Right lobe of liver (tissue), 6 donors: ENCODE measurements at regions not wholly inside any gene's neighbourhood (a gene's known extent, or its start where the extent isn't known, plus 50 kb on each side); places are given as distances from the start of the nearest gene placed in this dataset.
A peak's percentile ranks its signal among the peaks of the same experiment; 100 is the strongest.
"Not testable (repeated sequence)": the region's sequence is repeated elsewhere in the genome, so short reads cannot be mapped to it uniquely, and the experiment has no call there.

Source experiments
- ATAC-seq, 4 donors: fragments of 200-7000 bp; cut with Tn5 transposase; one replicate each; pipeline ENCODE4 v1.9.1; 2020; ENCODE audit warnings: mild to moderate bottlenecking in 4 of 4, moderate library complexity in 4 of 4
- DNase-seq, 3 donors: peaks; one replicate each; pipeline ENCODE4 v3.0.0-alpha.2; 2020
- H3K27ac ChIP-seq, 3 donors: fragments of 200-600 bp; one replicate each; pipeline ENCODE4 v1.8.0; 2022
- H3K27me3 ChIP-seq, 2 donors: fragments of 200-600 bp; one replicate each; pipeline ENCODE4 v1.8.0; 2022
- H3K36me3 ChIP-seq, 4 donors: fragments of 200-600 bp; sonication (generic) in 1 of 4; one replicate each; pipeline versions ENCODE4 v1.5.1 to v1.8.0; 2017 to 2022; ENCODE audit warnings: control low read depth in 1 of 4
- H3K4me1 ChIP-seq, 4 donors: fragments of 200-600 bp; sonication (generic) in 1 of 4; one replicate each; pipeline versions ENCODE4 v1.5.1 to v1.8.0; 2017 to 2022; ENCODE audit warnings: control low read depth in 1 of 4
- H3K4me3 ChIP-seq, 3 donors: fragments of 200-600 bp; one replicate each; pipeline ENCODE4 v1.8.0; 2022
- H3K9me3 ChIP-seq, 4 donors: fragments of 200-600 bp; sonication (generic) in 1 of 4; one replicate each; pipeline versions ENCODE4 v1.5.1 to v1.8.0; 2017 to 2022; ENCODE audit warnings: control low read depth in 1 of 4
- CTCF ChIP-seq, 4 donors: fragments of 200-600 bp in 3 of 4; fragments of 450-650 bp in 1 of 4; IDR thresholded peaks; one replicate each; pipeline versions ENCODE4 v1.5.1 to v1.8.0; 2016 to 2022; ENCODE audit warnings: antibody characterized with exemption in 4 of 4, mild to moderate bottlenecking in 2 of 4
- POLR2A ChIP-seq: fragments of 450-650 bp; IDR thresholded peaks from one replicate; pipeline ENCODE4 v1.6.1; 2017; ENCODE audit warnings: antibody characterized with exemption, mild to moderate bottlenecking
- WGBS: methylation state at CpG from one replicate; pipeline ENCODE4 v1.1.6; 2018; ENCODE audit warnings: low coverage, low lambda C conversion rate; ENCODE audit not compliant: insufficient coverage; ENCODE audit errors: missing lambda C conversion rate; 5-methylcytosine and 5-hydroxymethylcytosine counted together
- intact Hi-C, 2 donors: fragments of 100-400 bp; cut with DNase I; formaldehyde crosslinking; loops; one replicate each; pipeline versions ENCODE4 v1.11.2 to v1.14.1; 2022
- donor health status: DM: no; HTN: yes; CAD: no.
- donor health status: DM: no; HTN: no; CAD: no.
- donor health status: DM: no; HTN: no; CAD: no.
- donor health status: DM: no; HTN: yes; CAD: no.
- donor health status: DM: no; HTN: yes; CAD: no.

GRCh38 chr11:69898123-69898522, 78.9 kb upstream of the FGF3 start:
- ATAC-seq (no peak), DNase-seq (no peak)
- H3K27ac ChIP-seq = no peak overlapping the region
- no peaks in the 10 kb centered on the region for H3K27me3 ChIP-seq
- WGBS = 69% methylated on average over 4 of the region's 4 CpGs
- H3K4me3 ChIP-seq = no peak overlapping the region
- no peak for TF ChIP-seq POLR2A
- TF ChIP-seq CTCF (IDR thresholded peaks at IDR 0.05) = no peak
- no peaks in the 10 kb centered on the region for H3K36me3 ChIP-seq
- H3K4me1 ChIP-seq = peaks cover 0 to 19% (median 5%) of the 10 kb centered on the region in 4 donors
- H3K9me3 ChIP-seq = no peaks in the 10 kb centered on the region
- intact Hi-C loops = no loop called here

DNA sequence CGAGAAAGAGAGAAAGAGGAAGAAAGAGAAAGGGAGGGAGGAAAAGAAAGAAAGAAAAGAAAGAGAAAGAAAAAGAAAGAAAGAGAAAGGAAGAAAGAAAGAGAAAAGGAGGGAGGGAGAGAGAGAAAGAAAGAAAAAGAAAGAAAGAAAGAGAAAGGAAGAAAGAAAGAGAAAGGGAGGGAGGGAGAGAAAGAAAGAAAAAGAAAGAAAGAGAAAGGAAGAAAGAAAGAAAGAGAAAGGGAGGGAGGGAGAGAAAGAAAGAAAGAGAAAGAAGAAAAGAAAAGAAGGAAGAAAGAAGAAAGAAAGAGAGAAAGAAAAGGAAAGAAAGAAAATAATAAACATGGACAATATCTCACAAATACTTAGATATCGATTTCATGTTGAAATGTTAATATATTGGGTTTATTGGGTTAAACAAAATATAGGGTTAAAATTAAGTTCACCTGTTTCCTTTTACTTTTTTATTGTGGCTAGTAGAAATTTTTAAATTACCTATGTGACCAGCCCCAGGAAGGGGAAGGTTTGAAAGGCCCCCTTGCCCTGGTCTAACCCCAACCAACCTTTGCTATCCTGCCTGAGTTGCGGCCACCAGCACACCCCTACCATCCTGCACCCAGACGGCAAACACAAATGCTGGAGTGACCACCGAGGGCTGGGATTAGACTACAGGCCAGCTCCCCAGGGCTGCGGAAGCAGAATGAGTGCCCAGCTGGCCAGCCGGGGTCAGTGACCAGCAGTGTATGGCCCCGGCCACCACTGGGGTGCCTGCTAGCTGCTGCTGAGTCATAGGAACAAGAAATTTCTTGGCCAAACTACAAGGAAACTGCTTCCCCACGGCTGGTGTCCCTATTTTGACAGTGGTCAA, 81.0 kb upstream of the FGF3 start:
- ATAC-seq = peak; percentile 95 to 99 (median 96)
- Histone ChIP-seq H3K4me1 (peaks cover 0 to 19% (median 5%) of the 10 kb centered on the region in 4 donors), H3K27ac (no peak overlapping the region), H3K9me3 (no peaks in the 10 kb centered on the region), H3K27me3 (no peaks in the 10 kb centered on the region), H3K4me3 (no peak overlapping the region), H3K36me3 (no peaks in the 10 kb centered on the region)
- 45% methylated on average over 3 of the region's 9 CpGs for WGBS
- peak; percentile 88 to 93 (median 89) for DNase-seq
- intact Hi-C loops = no loop called here
- no peak for TF ChIP-seq CTCF (IDR thresholded peaks at IDR 0.05)
- no peak for TF ChIP-seq POLR2A

DNA sequence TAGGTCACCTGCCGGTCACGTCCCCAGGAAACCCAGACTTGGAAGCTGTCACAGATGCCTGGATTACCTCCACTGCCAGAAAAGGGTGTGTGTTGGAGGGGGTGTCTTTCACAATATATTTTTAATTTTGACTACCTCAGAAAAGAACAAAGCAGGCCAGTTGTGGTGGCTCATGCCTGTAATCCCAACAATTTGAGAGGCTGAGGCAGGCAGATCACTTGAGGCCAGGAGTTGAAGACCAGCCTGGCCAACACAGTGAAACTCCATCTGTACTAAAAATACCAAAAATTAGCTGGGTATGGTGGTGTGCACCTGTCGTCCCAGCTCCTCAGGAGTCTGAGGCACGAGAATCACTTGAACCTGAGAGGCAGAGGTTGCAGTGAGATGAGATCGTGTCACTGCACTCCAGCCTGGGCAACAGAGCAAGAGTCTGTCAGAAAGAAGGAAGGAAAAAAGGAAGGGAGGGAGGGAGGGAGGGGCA, 81.6 kb upstream of the FGF3 start:
- H3K36me3 ChIP-seq, H3K9me3 ChIP-seq, H3K27ac ChIP-seq, H3K27me3 ChIP-seq, H3K4me3 ChIP-seq, ATAC-seq, intact Hi-C loops: not testable (repeated sequence)
- 10% methylated on average over 3 of the region's 5 CpGs for WGBS
- peaks cover 0 to 19% (median 5%) of the 10 kb centered on the region in 4 donors for H3K4me1 ChIP-seq
- peak in 1 of 3 donors; percentile 19 for DNase-seq

GRCh38 chr11:69902337-69902736, 83.1 kb upstream of the FGF3 start:
- H3K9me3 ChIP-seq = no peaks in the 10 kb centered on the region
- H3K27me3 ChIP-seq = no peaks in the 10 kb centered on the region
- TF ChIP-seq CTCF (IDR thresholded peaks at IDR 0.05) (no peak), POLR2A (no peak)
- 73% methylated on average over 11 of the region's 12 CpGs for WGBS
- H3K4me3 ChIP-seq = no peak overlapping the region
- ATAC-seq (peak in 1 of 4 donors; percentile 20), DNase-seq (no peak)
- H3K4me1 ChIP-seq = peaks cover 0 to 19% (median 5%) of the 10 kb centered on the region in 4 donors
- intact Hi-C loops = no loop called here
- no peak overlapping the region for H3K27ac ChIP-seq
- H3K36me3 ChIP-seq = no peaks in the 10 kb centered on the region

DNA sequence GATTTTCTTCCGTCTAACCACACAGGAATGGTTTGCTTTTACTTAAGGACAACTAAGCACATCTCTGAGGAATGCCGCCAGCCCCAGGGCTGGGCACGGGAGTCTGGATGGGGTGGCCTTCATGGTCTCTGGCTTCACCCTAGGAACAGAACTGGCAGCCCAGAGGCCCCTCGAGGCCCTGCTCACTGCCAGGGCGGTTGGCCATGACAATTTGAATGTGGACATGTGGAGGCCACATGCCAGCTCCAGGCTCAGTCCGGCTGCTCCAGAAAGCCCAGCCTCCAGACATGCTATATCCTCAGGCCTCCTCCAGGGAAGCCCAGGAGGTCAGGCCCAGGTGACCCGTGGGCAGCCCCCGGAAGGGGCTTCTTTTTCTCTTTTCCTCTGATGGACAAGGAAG, 84.0 kb upstream of the FGF3 start:
- Histone ChIP-seq H3K9me3 (no peaks in the 10 kb centered on the region), H3K27me3 (no peaks in the 10 kb centered on the region), H3K4me1 (peaks cover 0 to 19% (median 5%) of the 10 kb centered on the region in 4 donors), H3K36me3 (no peaks in the 10 kb centered on the region), H3K27ac (no peak overlapping the region), H3K4me3 (no peak overlapping the region)
- ATAC-seq (no peak), DNase-seq (no peak)
- intact Hi-C loops = no loop called here
- 60% methylated on average over 1 of the region's 8 CpGs for WGBS
- TF ChIP-seq CTCF (IDR thresholded peaks at IDR 0.05) (no peak), POLR2A (no peak)
